DND-41 (cell line): ENCODE measurements at regions not wholly inside any gene's neighbourhood (a gene's known extent, or its start where the extent isn't known, plus 50 kb on each side); places are given as distances from the start of the nearest gene placed in this dataset.

Experiments
- ATAC-seq: fragments of 200-7000 bp; cut with Tn5 transposase; 3 replicates; pipeline ENCODE4 v1.9.1; 2021; ENCODE audit warnings: low read depth; ENCODE audit not compliant: insufficient read depth
- DNase-seq: peaks from one replicate; pipeline ENCODE4 v3.0.0-alpha.2; 2020
- H2AFZ ChIP-seq: 2 replicates; pipeline ENCODE4 v1.6.0; 2012; ENCODE audit warnings: low read depth, low read length
- H3K27ac ChIP-seq: 2 replicates; pipeline ENCODE4 v1.5.1; 2012; ENCODE audit warnings: low read length, inconsistent platforms
- H3K27me3 ChIP-seq: fragments of 200-600 bp; sonication (generic); 2 replicates; pipeline ENCODE4 v1.6.0; 2012; ENCODE audit warnings: low read length, mild to moderate bottlenecking, inconsistent platforms; ENCODE audit not compliant: insufficient read depth, poor library complexity
- H3K36me3 ChIP-seq: 2 replicates; pipeline ENCODE4 v1.5.1; 2012; ENCODE audit warnings: low read length, inconsistent platforms; ENCODE audit not compliant: insufficient read depth
- H3K4me1 ChIP-seq: 2 replicates; pipeline ENCODE4 v1.5.1; 2012; ENCODE audit warnings: mild to moderate bottlenecking, low read length; ENCODE audit not compliant: insufficient read depth
- H3K4me2 ChIP-seq: 2 replicates; pipeline ENCODE4 v1.6.0; 2012; ENCODE audit warnings: mild to moderate bottlenecking, moderate library complexity, low read length, inconsistent platforms; ENCODE audit not compliant: insufficient read depth
- H3K4me3 ChIP-seq, 2 experiments: fragments of 200-600 bp in 1 of 2; shearing (Covaris generic) in 1 of 2; 2 replicates each; pipeline ENCODE4 v1.5.1; 2012 to 2016; ENCODE audit warnings: inconsistent platforms in 2 of 2, low read length in 2 of 2, mild to moderate bottlenecking in 2 of 2, low read depth in 1 of 2, moderate library complexity in 1 of 2
- H3K79me2 ChIP-seq: 2 replicates; pipeline ENCODE4 v1.6.0; 2012; ENCODE audit warnings: low read length, inconsistent platforms; ENCODE audit not compliant: insufficient read depth
- H3K9ac ChIP-seq: 2 replicates; pipeline ENCODE4 v1.6.0; 2012; ENCODE audit warnings: low read depth, mild to moderate bottlenecking, inconsistent platforms, low read length, moderate library complexity
- H3K9me3 ChIP-seq: 2 replicates; pipeline ENCODE4 v1.5.1; 2012; ENCODE audit warnings: low read length, moderate library complexity, mild to moderate bottlenecking, inconsistent platforms; ENCODE audit not compliant: insufficient read depth, severe bottlenecking
- H4K20me1 ChIP-seq: 2 replicates; pipeline ENCODE4 v1.6.0; 2012; ENCODE audit warnings: low read length; ENCODE audit not compliant: insufficient read depth
- EZH2 ChIP-seq: IDR thresholded peaks from 3 replicates; pipeline ENCODE4 v1.6.1; 2012; ENCODE audit warnings: borderline replicate concordance, low read depth, mild to moderate bottlenecking, moderate library complexity, low read length, inconsistent platforms; ENCODE audit not compliant: severe bottlenecking
- TF ChIP-seq, protein P1 (sequence below): IDR thresholded peaks from 2 replicates; pipeline ENCODE4 v1.5.1; 2012; ENCODE audit warnings: borderline replicate concordance, low read length, moderate library complexity, mild to moderate bottlenecking; ENCODE audit not compliant: poor library complexity, severe bottlenecking; ENCODE audit errors: extremely low read depth

DNA sequence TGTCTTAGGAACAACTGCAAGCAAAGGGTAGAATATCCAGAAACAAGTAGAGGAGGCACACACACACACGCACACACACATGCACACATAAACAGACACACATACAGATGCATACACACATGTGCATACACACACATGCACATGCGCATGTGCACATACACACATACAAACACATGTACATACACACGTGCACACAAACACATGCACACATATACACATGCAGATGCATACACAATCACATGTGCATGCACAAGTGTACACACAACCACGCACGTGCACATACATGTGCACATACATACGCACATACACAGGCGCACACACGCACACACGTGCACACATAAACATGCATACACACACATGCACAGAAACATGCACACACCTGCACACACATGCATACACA is 206.5 kb upstream of the OPRM1 start:
- Histone ChIP-seq H3K4me3 (no peak overlapping the region), H3K36me3 (no peaks in the 10 kb centered on the region), H3K79me2 (no peaks in the 10 kb centered on the region), H3K4me2 (no peak overlapping the region), H2AFZ (no peak overlapping the region), H3K4me1 (no peaks in the 10 kb centered on the region), H3K27me3 (no peaks in the 10 kb centered on the region), H3K27ac (no peak overlapping the region), H4K20me1 (no peaks in the 10 kb centered on the region), H3K9ac (no peak overlapping the region), H3K9me3 (no peaks in the 10 kb centered on the region)
- TF ChIP-seq, protein P1, sequence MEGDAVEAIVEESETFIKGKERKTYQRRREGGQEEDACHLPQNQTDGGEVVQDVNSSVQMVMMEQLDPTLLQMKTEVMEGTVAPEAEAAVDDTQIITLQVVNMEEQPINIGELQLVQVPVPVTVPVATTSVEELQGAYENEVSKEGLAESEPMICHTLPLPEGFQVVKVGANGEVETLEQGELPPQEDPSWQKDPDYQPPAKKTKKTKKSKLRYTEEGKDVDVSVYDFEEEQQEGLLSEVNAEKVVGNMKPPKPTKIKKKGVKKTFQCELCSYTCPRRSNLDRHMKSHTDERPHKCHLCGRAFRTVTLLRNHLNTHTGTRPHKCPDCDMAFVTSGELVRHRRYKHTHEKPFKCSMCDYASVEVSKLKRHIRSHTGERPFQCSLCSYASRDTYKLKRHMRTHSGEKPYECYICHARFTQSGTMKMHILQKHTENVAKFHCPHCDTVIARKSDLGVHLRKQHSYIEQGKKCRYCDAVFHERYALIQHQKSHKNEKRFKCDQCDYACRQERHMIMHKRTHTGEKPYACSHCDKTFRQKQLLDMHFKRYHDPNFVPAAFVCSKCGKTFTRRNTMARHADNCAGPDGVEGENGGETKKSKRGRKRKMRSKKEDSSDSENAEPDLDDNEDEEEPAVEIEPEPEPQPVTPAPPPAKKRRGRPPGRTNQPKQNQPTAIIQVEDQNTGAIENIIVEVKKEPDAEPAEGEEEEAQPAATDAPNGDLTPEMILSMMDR: no peak
- TF ChIP-seq EZH2: no peak
- ATAC-seq (no peak), DNase-seq (no peak)

DNA sequence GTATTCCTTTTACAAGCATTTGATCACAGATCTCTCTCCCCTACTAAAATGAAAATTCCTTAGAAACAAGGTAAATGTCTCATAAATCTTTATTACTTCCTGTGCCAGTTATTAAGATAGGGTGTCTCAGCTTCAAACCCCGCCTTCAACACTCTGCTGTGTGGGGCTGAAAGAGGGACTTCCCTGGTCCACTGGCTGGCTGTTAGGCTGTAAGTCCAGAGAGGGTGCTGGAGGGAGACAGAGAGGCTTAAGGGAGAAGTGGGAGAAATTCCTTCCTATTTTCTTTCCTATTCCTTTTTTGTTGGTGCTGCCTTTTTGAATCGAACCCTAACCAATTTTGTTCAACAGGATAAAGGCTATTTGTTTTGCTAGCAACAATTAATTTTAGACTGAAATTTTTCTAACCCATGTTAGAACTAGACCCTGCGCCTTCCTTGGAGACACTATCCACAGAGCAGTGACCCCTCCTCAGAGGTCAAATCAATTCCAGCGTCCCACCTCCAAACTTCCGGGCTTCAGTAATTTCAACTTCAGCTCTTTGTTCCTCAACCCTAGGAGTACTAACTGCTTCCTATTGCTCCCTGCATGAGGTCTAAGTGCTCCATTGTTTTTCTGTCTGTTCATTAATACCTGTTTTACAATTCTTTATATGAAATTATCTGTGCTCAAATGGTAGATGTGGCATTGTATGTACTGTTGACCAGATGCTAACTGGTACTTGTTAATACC is 207.5 kb upstream of the OPRM1 start:
- TF ChIP-seq EZH2: no peak
- TF ChIP-seq, protein P1: no peak
- DNase-seq (no peak), ATAC-seq (no peak)
- H3K79me2 ChIP-seq: no peaks in the 10 kb centered on the region
- no peaks in the 10 kb centered on the region for H3K9me3 ChIP-seq
- no peak overlapping the region for H3K9ac ChIP-seq
- no peak overlapping the region for H3K4me2 ChIP-seq
- no peaks in the 10 kb centered on the region for H4K20me1 ChIP-seq
- H2AFZ ChIP-seq: no peak overlapping the region
- no peaks in the 10 kb centered on the region for H3K27me3 ChIP-seq
- H3K36me3 ChIP-seq: no peaks in the 10 kb centered on the region
- no peaks in the 10 kb centered on the region for H3K4me1 ChIP-seq
- H3K27ac ChIP-seq: no peak overlapping the region
- no peak overlapping the region for H3K4me3 ChIP-seq

DNA sequence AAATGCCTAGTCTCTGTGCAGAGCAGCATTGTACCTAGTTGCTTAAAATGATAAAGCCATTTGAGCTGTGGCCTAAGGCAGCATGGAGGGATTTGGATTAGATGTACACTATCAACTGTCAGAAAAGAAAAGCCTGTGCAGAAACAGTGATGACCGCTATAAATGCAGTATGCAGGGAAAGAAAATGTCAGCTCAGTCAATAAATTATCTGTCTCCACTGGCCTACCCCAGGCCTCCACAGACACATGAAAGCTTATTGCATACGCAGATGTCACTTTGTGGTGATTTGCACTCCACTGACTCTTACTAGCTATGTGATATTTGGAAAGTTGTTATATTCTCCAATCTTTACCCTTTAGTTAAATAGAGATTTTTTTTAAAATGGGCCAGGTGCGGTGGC is 221.9 kb upstream of the OPRM1 start:
- ATAC-seq: no peak
- Histone ChIP-seq H3K4me2 (no peak overlapping the region), H3K4me3 (no peak overlapping the region), H3K27ac (no peak overlapping the region), H3K9ac (no peak overlapping the region), H3K27me3 (no peaks in the 10 kb centered on the region), H4K20me1 (no peaks in the 10 kb centered on the region), H3K79me2 (no peaks in the 10 kb centered on the region), H2AFZ (no peak overlapping the region), H3K36me3 (no peaks in the 10 kb centered on the region), H3K9me3 (no peaks in the 10 kb centered on the region), H3K4me1 (no peaks in the 10 kb centered on the region)
- no peak for DNase-seq
- TF ChIP-seq, protein P1: no peak
- TF ChIP-seq EZH2: no peak
